T-cell (primary cell): ENCODE measurements at regions not wholly inside any gene's neighbourhood (a gene's known extent, or its start where the extent isn't known, plus 50 kb on each side); places are given as distances from the start of the nearest gene placed in this dataset.

Experiments used
- ATAC-seq, 4 experiments: fragments of 200-7000 bp in 3 of 4; fragments of 150-1000 bp in 1 of 4; cut with Tn5 transposase; replicated peaks in 1 of 4; 1 replicate in 3 of 4; 2 replicates in 1 of 4; pipeline ENCODE4 v1.10.0; 2021; ENCODE audit warnings: moderate library complexity in 3 of 4, mild to moderate bottlenecking in 2 of 4, moderate number of reproducible peaks in 1 of 4
- CTCF ChIA-PET, 2 donors: fragments of 300-600 bp; sonication (Branson Sonifier 250); formaldehyde crosslinking; loops; one replicate each; lab custom pipeline; 2022; ENCODE audit warnings: antibody characterized with exemption in 2 of 2; lab: Charles Lee
- POLR2A ChIA-PET, 2 donors: fragments of 300-600 bp; sonication (Branson Sonifier 250); formaldehyde crosslinking; loops; one replicate each; lab custom pipeline; 2022; ENCODE audit warnings: antibody characterized with exemption in 2 of 2; lab: Charles Lee
- DNase-seq, 35 experiments: peaks; one replicate each; pipeline versions ENCODE4 v3.0.0 to v3.0.0-alpha.2; 2013 to 2023
- H3K27ac ChIP-seq: one replicate; pipeline ENCODE4 v1.5.1; 2013; ENCODE audit warnings: low read length
- H3K27me3 ChIP-seq, 2 experiments: replicated peaks in 1 of 2; 1 replicate in 1 of 2; 2 replicates in 1 of 2; pipeline versions ENCODE4 v1.6.1 to v1.7.0; 2013; ENCODE audit warnings: low read length in 1 of 2, mixed read lengths in 1 of 2; ENCODE audit not compliant: control insufficient read depth in 2 of 2, insufficient read depth in 2 of 2; ENCODE audit errors: extremely low read depth in 1 of 2
- H3K36me3 ChIP-seq, 2 donors: 1 replicate in 1 of 2; 2 replicates in 1 of 2; pipeline versions ENCODE4 v1.6.1 to v1.7.0; 2013; ENCODE audit warnings: low read length in 1 of 2; ENCODE audit not compliant: control insufficient read depth in 2 of 2, insufficient read depth in 1 of 2; ENCODE audit errors: extremely low read depth in 1 of 2
- H3K4me1 ChIP-seq, 2 experiments: 1 replicate in 1 of 2; 2 replicates in 1 of 2; pipeline versions ENCODE4 v1.6.1 to v1.7.0; 2013; ENCODE audit warnings: low read length in 2 of 2, mixed read lengths in 1 of 2; ENCODE audit not compliant: insufficient read depth in 2 of 2, control insufficient read depth in 1 of 2; ENCODE audit errors: extremely low read depth in 1 of 2
- H3K4me3 ChIP-seq, 2 donors: 1 replicate in 1 of 2; 2 replicates in 1 of 2; pipeline versions ENCODE4 v1.5.1 to v1.7.0; 2013; ENCODE audit warnings: mild to moderate bottlenecking in 2 of 2, low read length in 1 of 2, moderate library complexity in 1 of 2; ENCODE audit not compliant: control insufficient read depth in 1 of 2; ENCODE audit errors: extremely low read depth in 1 of 2
- H3K9me3 ChIP-seq: 2 replicates; pipeline ENCODE4 v1.7.0; 2013
- H3K27ac Mint-ChIP-seq, 2 donors: one replicate each; pipeline ENCODE4 v1.8.0; 2020 to 2021; ENCODE audit warnings: mild to moderate bottlenecking in 2 of 2, mixed read lengths in 2 of 2
- H3K27me3 Mint-ChIP-seq, 2 donors: one replicate each; pipeline ENCODE4 v1.8.0; 2021 to 2022; ENCODE audit warnings: mixed read lengths in 2 of 2
- H3K36me3 Mint-ChIP-seq: one replicate; pipeline ENCODE4 v1.8.0; 2021; ENCODE audit warnings: mixed read lengths
- H3K4me1 Mint-ChIP-seq, 3 donors: one replicate each; pipeline ENCODE4 v1.8.0; 2020 to 2022; ENCODE audit warnings: mixed read lengths in 3 of 3, mild to moderate bottlenecking in 1 of 3
- H3K4me3 Mint-ChIP-seq, 3 donors: one replicate each; pipeline ENCODE4 v1.8.0; 2020 to 2022; ENCODE audit warnings: mild to moderate bottlenecking in 3 of 3, mixed read lengths in 3 of 3, moderate library complexity in 3 of 3
- H3K9me3 Mint-ChIP-seq, 3 donors: one replicate each; pipeline ENCODE4 v1.8.0; 2020 to 2022; ENCODE audit warnings: mixed read lengths in 3 of 3
- WGBS: methylation state at CpG from one replicate; pipeline ENCODE4 v1.1.5; 2013; ENCODE audit warnings: missing lambda C conversion rate; ENCODE audit not compliant: insufficient coverage; 5-methylcytosine and 5-hydroxymethylcytosine counted together

GRCh38 chr6:144335311-144335861 lies 50.3 kb downstream of the UTRN start:
- ATAC-seq: no peak
- Mint-ChIP-seq H3K36me3 (no peaks in the 10 kb centered on the region), H3K27me3 (no peaks in the 10 kb centered on the region), H3K27ac (peak overlapping the region; percentile 89 to 90), H3K4me3 (peak overlapping the region; percentile 67 to 80 (median 78)), H3K9me3 (no peaks in the 10 kb centered on the region), H3K4me1 (peaks cover 53 to 69% (median 62%) of the 10 kb centered on the region in 3 donors)
- POLR2A ChIA-PET: no interaction called here
- no peaks in the 10 kb centered on the region for H3K9me3 ChIP-seq
- no peak for DNase-seq
- H3K36me3 ChIP-seq: no peaks in the 10 kb centered on the region
- H3K4me1 ChIP-seq: peaks cover 23 to 37% of the 10 kb centered on the region in 2 experiments
- H3K27me3 ChIP-seq: no peaks in the 10 kb centered on the region
- peak overlapping the region; percentile 90 for H3K27ac ChIP-seq
- CTCF ChIA-PET: no interaction called here
- WGBS: 36% methylated on average over 5 of the region's 5 CpGs
- H3K4me3 ChIP-seq: peak overlapping the region in 1 of 2 donors; percentile 41

GRCh38 chr6:144335914-144336313 lies 50.8 kb downstream of the UTRN start:
- ChIA-PET POLR2A (no interaction called here), CTCF (no interaction called here)
- Mint-ChIP-seq H3K4me3 (peak overlapping the region; percentile 67 to 80 (median 78)), H3K36me3 (no peaks in the 10 kb centered on the region), H3K27ac (peak overlapping the region; percentile 89 to 90), H3K9me3 (no peaks in the 10 kb centered on the region), H3K4me1 (peaks cover 53 to 70% (median 65%) of the 10 kb centered on the region in 3 donors), H3K27me3 (no peaks in the 10 kb centered on the region)
- DNase-seq: peak in 11 of 35 experiments; percentile 13 to 53 (median 27)
- WGBS: 86% methylated on average over 4 of the region's 5 CpGs
- Histone ChIP-seq H3K4me1 (peaks cover 23 to 37% of the 10 kb centered on the region in 2 experiments), H3K4me3 (no peak overlapping the region), H3K36me3 (no peaks in the 10 kb centered on the region), H3K27ac (peak overlapping the region; percentile 90), H3K9me3 (no peaks in the 10 kb centered on the region), H3K27me3 (no peaks in the 10 kb centered on the region)
- ATAC-seq: peak in 3 of 4 experiments; percentile 51 to 68 (median 62)

GRCh38 chr6:144336900-144337299 lies 51.8 kb downstream of the UTRN start:
- Mint-ChIP-seq H3K9me3 (no peaks in the 10 kb centered on the region), H3K4me3 (peak overlapping the region in 1 of 3 donors; percentile 41), H3K27ac (peak overlapping the region; percentile 62 to 64), H3K36me3 (no peaks in the 10 kb centered on the region), H3K4me1 (peaks cover 59 to 80% (median 75%) of the 10 kb centered on the region in 3 donors), H3K27me3 (no peaks in the 10 kb centered on the region)
- Histone ChIP-seq H3K36me3 (no peaks in the 10 kb centered on the region), H3K27me3 (no peaks in the 10 kb centered on the region), H3K9me3 (no peaks in the 10 kb centered on the region), H3K4me3 (no peak overlapping the region), H3K4me1 (peaks cover 27 to 40% of the 10 kb centered on the region in 2 experiments), H3K27ac (no peak overlapping the region)
- WGBS: 100% methylated on average over 2 of the region's 2 CpGs
- no peak for ATAC-seq
- ChIA-PET CTCF (interaction anchor here (0.6 to 0.7 kb wide), 2 partner anchors 116 to 247 kb away, joined by 3 read pairs; no protein-coding TSS in a partner anchor), POLR2A (no interaction called here)
- no peak for DNase-seq

GRCh38 chr6:144338474-144338873 lies 53.3 kb downstream of the UTRN start:
- Mint-ChIP-seq H3K36me3 (no peaks in the 10 kb centered on the region), H3K27me3 (no peaks in the 10 kb centered on the region), H3K9me3 (no peaks in the 10 kb centered on the region), H3K4me1 (peaks cover 67 to 92% (median 84%) of the 10 kb centered on the region in 3 donors), H3K27ac (peak overlapping the region; percentile 5 to 32), H3K4me3 (no peak overlapping the region)
- H3K4me3 ChIP-seq: no peak overlapping the region
- H3K4me1 ChIP-seq: peaks cover 40 to 55% of the 10 kb centered on the region in 2 experiments
- no peak for DNase-seq
- ChIA-PET POLR2A (no interaction called here), CTCF (no interaction called here)
- 100% methylated on average over 3 of the region's 6 CpGs for WGBS
- H3K27ac ChIP-seq: no peak overlapping the region
- no peak for ATAC-seq
- no peaks in the 10 kb centered on the region for H3K9me3 ChIP-seq
- no peaks in the 10 kb centered on the region for H3K36me3 ChIP-seq
- no peaks in the 10 kb centered on the region for H3K27me3 ChIP-seq

GRCh38 chr6:144338951-144339700 lies 54.0 kb downstream of the UTRN start:
- Mint-ChIP-seq H3K4me3 (no peak overlapping the region), H3K27me3 (no peaks in the 10 kb centered on the region), H3K9me3 (no peaks in the 10 kb centered on the region), H3K36me3 (no peaks in the 10 kb centered on the region), H3K27ac (peak overlapping the region in 1 of 2 donors; percentile 4), H3K4me1 (peaks cover 68 to 93% (median 84%) of the 10 kb centered on the region in 3 donors)
- Histone ChIP-seq H3K9me3 (no peaks in the 10 kb centered on the region), H3K27ac (no peak overlapping the region), H3K4me3 (no peak overlapping the region), H3K4me1 (peaks cover 42 to 54% of the 10 kb centered on the region in 2 experiments), H3K27me3 (no peaks in the 10 kb centered on the region), H3K36me3 (no peaks in the 10 kb centered on the region)
- ATAC-seq (no peak), DNase-seq (no peak)
- CTCF ChIA-PET: no interaction called here
- POLR2A ChIA-PET: interaction anchor here in 1 of 2 donors (0.7 kb wide), 1 partner anchor 76 kb away, joined by 4 read pairs; no protein-coding TSS in a partner anchor

GRCh38 chr6:144339859-144340452 lies 54.8 kb downstream of the UTRN start:
- Histone ChIP-seq H3K4me1 (peaks cover 36 to 46% of the 10 kb centered on the region in 2 experiments), H3K4me3 (no peak overlapping the region), H3K36me3 (no peaks in the 10 kb centered on the region), H3K27ac (no peak overlapping the region), H3K27me3 (no peaks in the 10 kb centered on the region), H3K9me3 (no peaks in the 10 kb centered on the region)
- H3K9me3 Mint-ChIP-seq: no peaks in the 10 kb centered on the region
- DNase-seq (no peak), ATAC-seq (no peak)
- no peaks in the 10 kb centered on the region for H3K36me3 Mint-ChIP-seq
- 99% methylated on average over 9 of the region's 12 CpGs for WGBS
- H3K4me1 Mint-ChIP-seq: peaks cover 67 to 90% (median 84%) of the 10 kb centered on the region in 3 donors
- no peaks in the 10 kb centered on the region for H3K27me3 Mint-ChIP-seq
- CTCF ChIA-PET: interaction anchor here in 1 of 2 donors (1.0 kb wide), 1 partner anchor 121 kb away, joined by 3 read pairs; no protein-coding TSS in a partner anchor
- no peak overlapping the region for H3K27ac Mint-ChIP-seq
- POLR2A ChIA-PET: interaction anchor here in 1 of 2 donors (0.7 kb wide), 1 partner anchor 75 kb away, joined by 4 read pairs; no protein-coding TSS in a partner anchor
- H3K4me3 Mint-ChIP-seq: no peak overlapping the region
